NT2/D1 (cell line): ENCODE measurements at regions not wholly inside any gene's neighbourhood (a gene's known extent, or its start where the extent isn't known, plus 50 kb on each side); places are given as distances from the start of the nearest gene placed in this dataset.
"Not testable (repeated sequence)": the region's sequence is repeated elsewhere in the genome, so short reads cannot be mapped to it uniquely, and the experiment has no call there.

ENCODE experiments used
- DNase-seq: peaks from one replicate; pipeline ENCODE4 v3.0.0-alpha.2; 2011; ENCODE audit warnings: low read depth, low spot score
- H3K27me3 ChIP-seq: 2 replicates; pipeline ENCODE4 v1.6.0; 2011; ENCODE audit warnings: mild to moderate bottlenecking; ENCODE audit not compliant: insufficient read length, insufficient read depth
- H3K36me3 ChIP-seq: 2 replicates; pipeline ENCODE4 v1.6.1; 2011; ENCODE audit warnings: mild to moderate bottlenecking, low read length, mixed read lengths; ENCODE audit not compliant: insufficient read depth, insufficient read length
- H3K4me1 ChIP-seq: 2 replicates; pipeline ENCODE4 v1.5.1; 2011; ENCODE audit not compliant: insufficient read depth, insufficient read length
- H3K4me3 ChIP-seq: 2 replicates; pipeline ENCODE4 v1.5.1; 2011; ENCODE audit warnings: low read depth; ENCODE audit not compliant: insufficient read length
- H3K9ac ChIP-seq: 2 replicates; pipeline ENCODE4 v1.6.0; 2011; ENCODE audit warnings: low read depth; ENCODE audit not compliant: insufficient read length
- H3K9me3 ChIP-seq: 2 replicates; pipeline ENCODE4 v1.5.1; 2011; ENCODE audit warnings: mild to moderate bottlenecking, low read length; ENCODE audit not compliant: insufficient read depth
- SUZ12 ChIP-seq: IDR thresholded peaks from 2 replicates; pipeline ENCODE4 v1.6.1; 2011; ENCODE audit not compliant: insufficient read length, insufficient read depth; ENCODE audit errors: extremely low read depth
- YY1 ChIP-seq: IDR thresholded peaks from 2 replicates; pipeline ENCODE4 v1.6.1; 2011; ENCODE audit not compliant: insufficient read length, insufficient read depth
- ZNF274 ChIP-seq: IDR thresholded peaks from 2 replicates; pipeline ENCODE4 v1.6.1; 2011; ENCODE audit warnings: mild to moderate bottlenecking, low read depth, low read length

- Histone ChIP-seq H3K4me3 (no peak overlapping the region), H3K36me3 (no peaks in the 10 kb centered on the region), H3K9me3 (no peaks in the 10 kb centered on the region), H3K27me3 (no peaks in the 10 kb centered on the region), H3K9ac (no peak overlapping the region), H3K4me1 (no peaks in the 10 kb centered on the region)
- TF ChIP-seq ZNF274 (no peak), YY1 (no peak), SUZ12 (no peak)
- no peak for DNase-seq
Measured at GRCh38 chr17:70286391-70286790, 117.1 kb downstream of the KCNJ2 start.

DNA sequence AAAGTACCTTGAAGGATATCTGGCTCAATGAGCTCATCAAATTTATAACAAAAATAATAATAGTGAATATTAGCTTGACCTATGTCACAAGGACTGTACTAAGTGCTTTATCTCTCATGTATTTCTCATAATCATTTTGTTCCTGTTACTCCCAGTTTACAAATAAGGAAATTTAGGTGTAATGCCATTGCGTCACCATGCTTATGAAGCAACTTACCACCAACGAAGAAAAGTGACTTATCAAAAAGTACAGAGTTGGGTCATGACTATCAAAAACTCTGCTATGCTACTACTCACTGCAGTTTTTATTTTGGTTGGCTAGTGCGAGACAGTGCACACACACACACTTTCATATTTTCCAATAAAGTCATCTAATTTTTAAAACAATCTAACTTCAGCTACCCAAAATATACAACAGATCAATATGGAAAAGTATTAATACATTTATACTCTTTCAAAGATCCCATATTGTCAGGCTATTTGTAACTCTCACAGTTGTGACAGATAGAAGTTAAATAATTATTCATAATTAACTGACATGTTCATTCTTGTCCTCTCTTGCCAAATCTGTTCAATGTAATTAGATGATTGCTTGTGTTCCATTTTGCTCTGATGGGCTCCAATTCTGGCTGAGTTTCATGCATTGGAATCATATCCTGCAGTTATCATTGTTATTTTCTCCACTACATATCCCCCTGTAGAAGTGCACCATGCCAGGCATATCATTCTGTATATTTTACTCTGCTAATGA, 119.4 kb downstream of the KCNJ2 start:
- no peaks in the 10 kb centered on the region for H3K9me3 ChIP-seq
- H3K4me3 ChIP-seq, result no peak overlapping the region
- no peak for DNase-seq
- TF ChIP-seq YY1 (no peak), SUZ12 (no peak), ZNF274 (no peak)
- H3K36me3 ChIP-seq, result no peaks in the 10 kb centered on the region
- no peaks in the 10 kb centered on the region for H3K27me3 ChIP-seq
- H3K4me1 ChIP-seq, result no peaks in the 10 kb centered on the region
- no peak overlapping the region for H3K9ac ChIP-seq

- no peaks in the 10 kb centered on the region for H3K9me3 ChIP-seq
- H3K4me1 ChIP-seq, result no peaks in the 10 kb centered on the region
- TF ChIP-seq ZNF274 (no peak), SUZ12 (no peak)
Measured at GRCh38 chr17:70290770-70291169, 121.4 kb downstream of the KCNJ2 start.

DNA sequence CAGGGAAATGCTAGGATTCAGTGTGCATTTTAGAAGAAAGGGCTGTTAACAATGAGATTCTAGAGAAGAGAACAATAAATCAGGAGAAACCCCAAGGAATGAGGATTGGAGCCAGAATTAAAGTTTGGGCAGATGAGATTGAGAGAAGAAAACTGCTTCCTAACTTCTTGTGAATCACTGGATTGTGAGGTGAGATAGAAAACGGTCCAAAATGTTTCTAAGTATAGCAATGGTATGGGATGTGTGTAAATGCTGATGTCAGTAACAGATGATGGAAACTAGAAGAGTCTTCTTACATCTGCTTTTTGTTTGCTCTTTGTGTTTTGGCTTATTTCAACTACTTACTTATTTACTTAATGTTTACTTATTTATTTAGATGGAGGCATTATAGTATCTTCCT, 123.0 kb downstream of the KCNJ2 start:
- no peaks in the 10 kb centered on the region for H3K36me3 ChIP-seq
- no peak overlapping the region for H3K9ac ChIP-seq
- no peaks in the 10 kb centered on the region for H3K4me1 ChIP-seq
- H3K27me3 ChIP-seq, result no peaks in the 10 kb centered on the region
- H3K4me3 ChIP-seq, result no peak overlapping the region
- H3K9me3 ChIP-seq, result no peaks in the 10 kb centered on the region
- TF ChIP-seq ZNF274 (no peak), YY1 (no peak), SUZ12 (no peak)
- DNase-seq, result no peak

More at GRCh38 chr17:70290770-70291169, 121.4 kb downstream of the KCNJ2 start:
- DNase-seq, result no peak
- Histone ChIP-seq H3K27me3 (no peaks in the 10 kb centered on the region), H3K36me3 (no peaks in the 10 kb centered on the region), H3K4me3 (no peak overlapping the region), H3K9ac (no peak overlapping the region)

- not testable (repeated sequence) for H3K4me1 ChIP-seq, DNase-seq, H3K9ac ChIP-seq, H3K4me3 ChIP-seq, H3K36me3 ChIP-seq, H3K9me3 ChIP-seq, H3K27me3 ChIP-seq
Measured at GRCh38 chr17:70293564-70294310, 124.4 kb downstream of the KCNJ2 start.

DNA sequence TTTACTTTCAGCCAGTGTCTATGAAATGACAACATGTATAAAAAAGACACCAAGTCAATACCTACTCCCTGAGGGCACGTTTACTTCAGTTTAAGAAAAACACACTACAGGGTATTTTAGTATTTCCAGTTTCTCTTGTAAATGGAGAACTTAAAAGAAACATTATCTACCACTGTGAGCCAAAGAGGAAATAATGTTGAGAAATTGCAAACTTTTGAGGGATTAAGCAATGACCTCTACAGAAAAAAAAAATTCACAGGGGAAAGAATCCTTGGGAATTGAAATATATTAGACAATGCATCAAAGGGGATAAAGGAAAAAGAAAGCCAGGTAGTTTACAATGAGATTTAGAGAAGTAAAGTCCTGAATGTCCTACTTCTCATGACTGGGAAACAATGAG, 126.0 kb downstream of the KCNJ2 start:
- Histone ChIP-seq H3K27me3 (no peaks in the 10 kb centered on the region), H3K36me3 (no peaks in the 10 kb centered on the region), H3K4me1 (no peaks in the 10 kb centered on the region), H3K9ac (no peak overlapping the region), H3K4me3 (no peak overlapping the region), H3K9me3 (no peaks in the 10 kb centered on the region)
- no peak for DNase-seq
- no peak for TF ChIP-seq YY1
- TF ChIP-seq ZNF274, result no peak

DNA sequence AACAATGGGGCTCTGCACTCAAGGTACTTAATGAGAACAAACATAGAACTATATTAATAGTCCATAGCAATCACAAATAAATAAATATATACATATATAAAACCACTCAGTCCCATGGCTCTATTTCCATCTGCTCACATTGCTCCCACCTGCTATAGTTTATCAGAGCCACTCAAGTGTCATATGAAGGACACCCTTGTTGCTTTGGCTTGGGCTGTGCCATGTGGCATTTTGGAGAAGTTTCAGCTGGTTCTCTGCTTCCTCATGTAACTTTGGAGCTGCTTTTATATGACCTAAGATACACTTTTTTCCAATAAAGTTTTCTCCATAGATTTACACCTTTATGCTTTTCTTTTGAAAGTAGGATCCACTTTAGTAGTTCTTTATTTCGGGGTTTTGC, 126.4 kb downstream of the KCNJ2 start:
- DNase-seq, result no peak
- H3K9ac ChIP-seq, result no peak overlapping the region
- H3K27me3 ChIP-seq, result no peaks in the 10 kb centered on the region
- no peaks in the 10 kb centered on the region for H3K4me1 ChIP-seq
- H3K4me3 ChIP-seq, result no peak overlapping the region
- H3K36me3 ChIP-seq, result no peaks in the 10 kb centered on the region
- TF ChIP-seq YY1 (no peak), ZNF274 (no peak), SUZ12 (no peak)
- no peaks in the 10 kb centered on the region for H3K9me3 ChIP-seq

DNA sequence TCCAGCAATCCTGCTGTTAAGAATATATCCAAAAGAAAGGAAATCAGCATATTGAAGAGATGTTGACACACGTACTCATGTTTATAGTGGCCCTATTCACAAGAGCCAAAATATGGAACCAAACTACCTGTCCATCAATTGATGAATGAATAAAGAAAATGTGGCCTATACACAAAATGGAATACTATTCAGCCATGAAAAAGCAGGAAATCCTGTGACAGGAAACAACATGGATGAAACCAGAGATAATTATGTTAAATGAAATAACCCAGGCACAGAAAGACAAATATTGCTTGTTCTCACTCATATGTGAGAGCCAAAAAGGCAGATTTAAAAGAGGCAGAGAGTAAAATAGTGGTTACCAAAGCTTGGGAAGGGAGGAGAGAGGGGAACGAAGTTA, 127.1 kb downstream of the KCNJ2 start:
- TF ChIP-seq SUZ12 (no peak), ZNF274 (no peak), YY1 (no peak)
- no peak for DNase-seq
- H3K4me1 ChIP-seq, result no peaks in the 10 kb centered on the region
- H3K9ac ChIP-seq, result no peak overlapping the region
- H3K9me3 ChIP-seq, result no peaks in the 10 kb centered on the region
- no peaks in the 10 kb centered on the region for H3K36me3 ChIP-seq
- H3K4me3 ChIP-seq, result no peak overlapping the region
- no peaks in the 10 kb centered on the region for H3K27me3 ChIP-seq
